ENCODE measurements at regions not wholly inside any gene's neighbourhood (a gene's known extent, or its start where the extent isn't known, plus 50 kb on each side); places are given as distances from the start of the nearest gene placed in this dataset.

DNA sequence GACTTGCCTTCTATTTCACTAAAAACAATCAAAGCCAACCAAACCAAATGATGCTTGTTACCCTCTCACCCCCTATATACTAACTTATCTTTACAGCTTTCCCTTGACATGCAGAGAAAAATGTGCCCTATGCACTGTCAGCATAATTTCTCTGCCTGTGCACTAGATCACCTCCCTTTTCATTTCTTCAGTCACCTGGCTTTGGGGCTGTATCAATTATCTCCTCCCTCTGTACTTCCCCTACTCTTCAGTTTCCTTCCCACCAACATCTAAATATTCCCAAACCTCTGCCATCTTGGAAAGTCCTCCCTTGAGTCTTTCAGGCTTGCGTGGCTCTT is 103.5 kb upstream of the TAPT1 start:
- WGBS, 2 donors, result 90 to 100% methylated on average over 1 of the region's 1 CpG
- Histone ChIP-seq H3K27me3 (no peaks in the 10 kb centered on the region), H3K9me3 (no peaks in the 10 kb centered on the region), H3K4me1 (no peaks in the 10 kb centered on the region), H3K27ac (no peak overlapping the region), H3K4me3 (replicated peaks in 1 of 3) (no peak overlapping the region), H3K36me3 (no peaks in the 10 kb centered on the region)
- no peak for DNase-seq
- intact Hi-C loops (cut with DNase I), result no loop called here
- no peak for TF ChIP-seq POLR2A (IDR thresholded peaks at IDR 0.05)
- TF ChIP-seq, protein P1, sequence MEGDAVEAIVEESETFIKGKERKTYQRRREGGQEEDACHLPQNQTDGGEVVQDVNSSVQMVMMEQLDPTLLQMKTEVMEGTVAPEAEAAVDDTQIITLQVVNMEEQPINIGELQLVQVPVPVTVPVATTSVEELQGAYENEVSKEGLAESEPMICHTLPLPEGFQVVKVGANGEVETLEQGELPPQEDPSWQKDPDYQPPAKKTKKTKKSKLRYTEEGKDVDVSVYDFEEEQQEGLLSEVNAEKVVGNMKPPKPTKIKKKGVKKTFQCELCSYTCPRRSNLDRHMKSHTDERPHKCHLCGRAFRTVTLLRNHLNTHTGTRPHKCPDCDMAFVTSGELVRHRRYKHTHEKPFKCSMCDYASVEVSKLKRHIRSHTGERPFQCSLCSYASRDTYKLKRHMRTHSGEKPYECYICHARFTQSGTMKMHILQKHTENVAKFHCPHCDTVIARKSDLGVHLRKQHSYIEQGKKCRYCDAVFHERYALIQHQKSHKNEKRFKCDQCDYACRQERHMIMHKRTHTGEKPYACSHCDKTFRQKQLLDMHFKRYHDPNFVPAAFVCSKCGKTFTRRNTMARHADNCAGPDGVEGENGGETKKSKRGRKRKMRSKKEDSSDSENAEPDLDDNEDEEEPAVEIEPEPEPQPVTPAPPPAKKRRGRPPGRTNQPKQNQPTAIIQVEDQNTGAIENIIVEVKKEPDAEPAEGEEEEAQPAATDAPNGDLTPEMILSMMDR (IDR thresholded peaks at IDR 0.05), result no peak

DNA sequence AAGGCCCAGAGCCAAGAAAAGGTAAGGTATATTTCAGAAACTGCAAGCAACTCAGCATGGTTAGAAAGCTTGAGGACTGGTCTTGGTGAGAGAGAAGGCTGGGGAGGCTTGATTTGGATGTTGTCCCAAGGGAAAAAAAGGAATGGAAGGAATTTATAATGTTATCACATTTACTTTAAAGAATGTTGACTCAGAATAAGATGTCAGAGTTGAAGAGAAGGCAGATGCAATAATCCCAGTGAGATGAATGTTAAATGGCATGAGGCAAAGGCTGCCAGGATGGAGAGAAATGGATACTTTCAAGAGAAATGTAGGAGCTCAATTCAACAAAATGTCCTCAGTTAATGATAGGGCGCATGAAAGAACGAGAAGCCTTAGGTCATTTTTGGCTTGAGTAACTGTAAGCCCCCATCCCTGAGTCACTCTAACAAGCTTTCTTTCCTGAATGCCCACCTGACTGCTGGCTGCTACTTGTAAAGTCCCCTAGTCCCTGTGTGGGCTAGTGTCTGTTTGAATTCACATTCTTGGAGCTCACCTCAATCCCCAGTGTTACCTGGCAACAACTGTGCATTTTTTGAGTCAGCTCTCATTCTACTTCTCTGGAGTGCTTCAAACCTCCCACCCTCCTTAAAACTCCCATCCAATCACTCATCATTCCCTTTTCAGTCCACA is 103.0 kb upstream of the TAPT1 start:
- H3K4me3 ChIP-seq (replicated peaks in 1 of 3), result no peak overlapping the region
- no peak overlapping the region for H3K27ac ChIP-seq
- no peaks in the 10 kb centered on the region for H3K9me3 ChIP-seq
- no peaks in the 10 kb centered on the region for H3K27me3 ChIP-seq
- no peak for DNase-seq
- TF ChIP-seq, protein P1 (IDR thresholded peaks at IDR 0.05), result no peak
- no peak for TF ChIP-seq POLR2A (IDR thresholded peaks at IDR 0.05)
- intact Hi-C loops (cut with DNase I), result no loop called here
- no peaks in the 10 kb centered on the region for H3K4me1 ChIP-seq
- H3K36me3 ChIP-seq, result no peaks in the 10 kb centered on the region
- 81% methylated on average over 2 of the region's 2 CpGs for WGBS, 2 donors

DNA sequence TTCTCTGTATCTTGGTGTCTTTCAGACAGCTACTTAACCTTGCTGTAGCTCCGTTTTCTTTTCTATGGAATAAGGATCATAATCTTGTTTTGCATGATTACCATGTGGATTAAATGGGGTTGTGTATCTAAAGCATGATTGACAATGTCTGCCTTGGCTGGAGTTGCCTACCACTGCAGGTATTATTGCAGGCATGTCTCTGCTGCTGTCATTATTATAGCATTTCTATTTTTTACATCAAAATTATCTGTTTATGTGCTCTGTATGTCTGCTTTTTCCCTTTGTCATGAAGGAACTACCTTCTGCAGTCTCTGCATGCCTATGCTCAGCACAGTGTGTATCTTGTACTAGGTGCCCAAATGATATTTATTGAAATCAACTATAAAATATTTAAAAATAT is 95.9 kb upstream of the TAPT1 start:
- no peaks in the 10 kb centered on the region for H3K27me3 ChIP-seq
- WGBS, 2 donors, result 38 to 41% methylated on average over 1 of the region's 1 CpG
- no peak overlapping the region for H3K4me3 ChIP-seq (replicated peaks in 1 of 3)
- TF ChIP-seq, protein P1 (IDR thresholded peaks at IDR 0.05), result no peak
- no peak for TF ChIP-seq POLR2A (IDR thresholded peaks at IDR 0.05)
- intact Hi-C loops (cut with DNase I), result no loop called here
- no peaks in the 10 kb centered on the region for H3K9me3 ChIP-seq
- no peaks in the 10 kb centered on the region for H3K4me1 ChIP-seq
- no peak for DNase-seq
- no peak overlapping the region for H3K27ac ChIP-seq
- H3K36me3 ChIP-seq, result no peaks in the 10 kb centered on the region

DNA sequence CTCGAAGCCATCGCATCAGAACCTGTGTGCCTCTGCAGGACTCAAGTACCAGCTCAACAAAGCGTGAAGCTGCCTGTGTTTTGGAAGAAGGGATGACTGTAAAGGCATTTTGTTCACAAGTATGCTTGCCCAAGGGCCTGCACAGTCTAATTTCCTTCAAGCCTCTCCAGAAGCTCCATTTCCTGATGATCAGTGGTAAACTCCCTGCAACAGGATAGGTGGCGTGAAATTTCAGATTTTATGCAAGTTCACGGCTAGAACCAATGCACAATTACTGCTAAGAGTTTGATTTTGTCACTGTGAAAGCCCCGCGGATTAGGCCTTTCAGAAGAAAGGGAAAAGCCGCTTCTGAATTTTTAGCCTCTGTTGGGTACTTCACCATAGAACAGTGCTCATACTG is 89.2 kb upstream of the TAPT1 start:
- Histone ChIP-seq H3K4me3 (replicated peaks in 1 of 3) (no peak overlapping the region), H3K9me3 (no peaks in the 10 kb centered on the region), H3K4me1 (no peaks in the 10 kb centered on the region), H3K27ac (no peak overlapping the region), H3K27me3 (no peaks in the 10 kb centered on the region), H3K36me3 (no peaks in the 10 kb centered on the region)
- WGBS, 2 donors, result 62 to 67% methylated on average over 8 of the region's 8 CpGs
- intact Hi-C loops (cut with DNase I), result no loop called here
- no peak for TF ChIP-seq POLR2A (IDR thresholded peaks at IDR 0.05)
- peak in 1 of 2 donors; percentile 8 for DNase-seq

DNA sequence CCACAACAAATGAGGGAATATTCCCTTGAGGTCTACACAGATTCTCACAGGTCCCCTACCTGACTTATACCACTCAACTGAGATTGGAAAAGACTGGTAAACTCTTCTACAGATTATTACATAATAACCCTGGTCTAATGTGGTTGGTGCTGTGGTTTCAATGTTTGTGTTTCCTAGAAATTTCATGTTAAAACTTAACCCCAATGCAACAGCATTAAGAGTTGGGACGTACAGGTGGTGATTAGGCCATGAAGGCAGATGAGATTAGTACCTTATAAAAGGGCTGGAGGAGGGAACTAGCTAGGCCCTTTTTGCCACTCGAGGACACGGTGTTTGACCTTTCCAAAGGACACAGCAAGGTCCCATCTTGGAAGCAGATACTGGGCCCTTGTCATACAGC is 84.3 kb upstream of the TAPT1 start:
- DNase-seq, result no peak
- Histone ChIP-seq H3K4me3 (replicated peaks in 1 of 3) (no peak overlapping the region), H3K36me3 (no peaks in the 10 kb centered on the region), H3K4me1 (no peaks in the 10 kb centered on the region), H3K27me3 (no peaks in the 10 kb centered on the region), H3K9me3 (no peaks in the 10 kb centered on the region), H3K27ac (no peak overlapping the region)
- WGBS, 2 donors, result 94 to 96% methylated on average over 3 of the region's 3 CpGs
- TF ChIP-seq, protein P1 (IDR thresholded peaks at IDR 0.05), result no peak
- TF ChIP-seq POLR2A (IDR thresholded peaks at IDR 0.05), result no peak
- intact Hi-C loops (cut with DNase I), result no loop called here

DNA sequence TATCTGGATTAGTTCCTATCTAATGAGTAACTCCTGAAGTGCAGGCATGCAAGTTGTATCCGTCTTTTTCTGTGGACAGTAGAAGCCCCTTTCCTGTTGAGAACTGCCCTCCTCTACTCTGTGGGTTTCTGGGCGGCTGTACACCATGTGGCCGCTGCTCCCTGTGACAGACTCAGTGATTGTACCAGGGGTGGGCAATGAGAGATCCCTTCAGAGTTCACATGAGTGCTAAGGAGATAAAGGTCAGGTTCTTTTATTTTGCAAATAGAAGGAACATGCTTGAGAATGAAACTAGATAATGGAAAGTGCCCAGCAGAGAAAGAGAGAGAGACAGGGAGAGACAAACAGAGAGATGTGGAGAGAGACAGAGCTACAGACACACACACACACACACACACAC is 76.4 kb upstream of the TAPT1 start:
- intact Hi-C loops (cut with DNase I), result no loop called here
- TF ChIP-seq POLR2A (IDR thresholded peaks at IDR 0.05), result no peak
- TF ChIP-seq, protein P1 (IDR thresholded peaks at IDR 0.05), result no peak
- Histone ChIP-seq H3K27me3 (no peaks in the 10 kb centered on the region), H3K27ac (no peak overlapping the region), H3K4me1 (no peaks in the 10 kb centered on the region), H3K9me3 (no peaks in the 10 kb centered on the region), H3K4me3 (replicated peaks in 1 of 3) (no peak overlapping the region), H3K36me3 (no peaks in the 10 kb centered on the region)
- WGBS, 2 donors, result 83 to 90% methylated on average over 3 of the region's 3 CpGs
- no peak for DNase-seq

All from thyroid gland (tissue), 4 donors.